ENCODE measurements at regions not wholly inside any gene's neighbourhood (a gene's known extent, or its start where the extent isn't known, plus 50 kb on each side); places are given as distances from the start of the nearest gene placed in this dataset.

GRCh38 chr4:159035570-159035969 lies 67.3 kb upstream of the RAPGEF2 start:
- H3K4me1 ChIP-seq (ENCODE audit: control insufficient read depth, insufficient read depth, low read length), result no peaks in the 10 kb centered on the region; the same call in 1 of the 2 replicates
- no peak overlapping the region for H3K4me2 ChIP-seq (ENCODE audit: control insufficient read depth, insufficient read depth)
- ChIA-PET CTCF (interaction anchor here (0.6 to 2.2 kb wide), 3 partner anchors 18 to 366 kb away, joined by 3 to 11 read pairs (median 3); no protein-coding TSS in a partner anchor), RAD21 (ENCODE audit: unreplicated experiment) (no interaction called here), POLR2A (no interaction called here), SMC1A (ENCODE audit: uncharacterized antibody, unreplicated experiment) (interaction anchor here (1.0 kb wide), 1 partner anchor 18 kb away, joined by 3 read pairs; no protein-coding TSS in a partner anchor)
- no peak for TF ChIP-seq SPI1 (IDR thresholded peaks at IDR 0.05; ENCODE audit: borderline replicate concordance, insufficient read depth, low read depth, low read length)
- TF ChIP-seq FOS (IDR thresholded peaks at IDR 0.05; ENCODE audit: borderline replicate concordance, extremely low read depth, insufficient read length), result no peak
- no peak for TF ChIP-seq E2F8 (IDR thresholded peaks at IDR 0.05; ENCODE audit: low read depth, partially characterized antibody)
- no peak for TF ChIP-seq PAX8 (IDR thresholded peaks at IDR 0.05)
- TF ChIP-seq EED (IDR thresholded peaks at IDR 0.05; ENCODE audit: low read depth), result no peak
- TF ChIP-seq PBX3 (IDR thresholded peaks at IDR 0.05; ENCODE audit: insufficient replicate concordance, low read depth, low read length), result no peak
- TF ChIP-seq ATF3 (IDR thresholded peaks at IDR 0.05; ENCODE audit: borderline replicate concordance, extremely low read depth, low read depth, low read length), result no peak
- no peak for TF ChIP-seq LARP7 (IDR thresholded peaks at IDR 0.05)
- no peak for TF ChIP-seq HCFC1 (IDR thresholded peaks at IDR 0.05; ENCODE audit: low read length)
- no peak for TF ChIP-seq SREBF1 (IDR thresholded peaks at IDR 0.05; ENCODE audit: low read length)
- no peak for TF ChIP-seq POLR2AphosphoS2 (IDR thresholded peaks at IDR 0.05; ENCODE audit: low read depth, low read length)
- TF ChIP-seq POLR2A (IDR thresholded peaks at IDR 0.05; ENCODE audit: low read depth, low read length), result no peak
- TF ChIP-seq NFXL1 (IDR thresholded peaks at IDR 0.05; ENCODE audit: borderline replicate concordance), result no peak
- no peak for TF ChIP-seq ZNF207 (IDR thresholded peaks at IDR 0.05; ENCODE audit: borderline replicate concordance)
- no peak for TF ChIP-seq NRF1 (conservative IDR thresholded peaks at IDR 0.05; ENCODE audit: low read depth, low read length)
- no peak for TF ChIP-seq RFX5 (IDR thresholded peaks at IDR 0.05; ENCODE audit: low read depth, low read length)
- TF ChIP-seq GABPA (IDR thresholded peaks at IDR 0.05; ENCODE audit: low read depth), result no peak
- no peak overlapping the region for H3K27ac ChIP-seq (ENCODE audit: control insufficient read depth, insufficient read depth)
- H3K79me2 ChIP-seq (ENCODE audit: control insufficient read depth, insufficient read depth, low read length), result no peaks in the 10 kb centered on the region
- no peaks in the 10 kb centered on the region for H4K20me1 ChIP-seq (ENCODE audit: control insufficient read depth, insufficient read depth)
- H3K9me3 ChIP-seq (replicated peaks; ENCODE audit: control insufficient read depth, insufficient read depth, low read length), result no peaks in the 10 kb centered on the region
- DNase-seq (ENCODE audit: low read depth, low spot score), result no peak
- ATAC-seq, result peak; percentile 21; the same call in 1 of the 3 replicates
- no peak for FAIRE-seq
- no peak overlapping the region for H3K9ac ChIP-seq (ENCODE audit: control insufficient read depth, insufficient read depth, low read length)
- no peak overlapping the region for H3K4me3 ChIP-seq
- intact Hi-C loops (cut with micrococcal nuclease; ENCODE audit: unreplicated experiment) (no loop called here), in situ Hi-C loops (cut with MboI) (no loop called here)
- H3K27me3 ChIP-seq (replicated peaks in 1 of 2; ENCODE audit: control insufficient read depth in 2 of 2, insufficient read depth in 2 of 2, low read length in 1 of 2), result peaks cover 0 to 2% of the 10 kb centered on the region in 2 experiments; a peak in 2 of 4 replicates
- no TSS peak for BruUV-seq (replicated peaks)
- H2AFZ ChIP-seq (ENCODE audit: control insufficient read depth, low read depth, low read length), result no peak overlapping the region
- no peaks in the 10 kb centered on the region for H3K36me3 ChIP-seq (ENCODE audit: control insufficient read depth in 2 of 2, insufficient read depth in 2 of 2, low read length in 1 of 2)
- 0% methylated on average over 1 of the region's 1 CpG for WGBS (ENCODE audit: insufficient coverage, insufficient replicate concordance, low lambda C conversion rate, missing lambda C conversion rate)
